ENCODE measurements at regions not wholly inside any gene's neighbourhood (a gene's known extent, or its start where the extent isn't known, plus 50 kb on each side); places are given as distances from the start of the nearest gene placed in this dataset.

DNA sequence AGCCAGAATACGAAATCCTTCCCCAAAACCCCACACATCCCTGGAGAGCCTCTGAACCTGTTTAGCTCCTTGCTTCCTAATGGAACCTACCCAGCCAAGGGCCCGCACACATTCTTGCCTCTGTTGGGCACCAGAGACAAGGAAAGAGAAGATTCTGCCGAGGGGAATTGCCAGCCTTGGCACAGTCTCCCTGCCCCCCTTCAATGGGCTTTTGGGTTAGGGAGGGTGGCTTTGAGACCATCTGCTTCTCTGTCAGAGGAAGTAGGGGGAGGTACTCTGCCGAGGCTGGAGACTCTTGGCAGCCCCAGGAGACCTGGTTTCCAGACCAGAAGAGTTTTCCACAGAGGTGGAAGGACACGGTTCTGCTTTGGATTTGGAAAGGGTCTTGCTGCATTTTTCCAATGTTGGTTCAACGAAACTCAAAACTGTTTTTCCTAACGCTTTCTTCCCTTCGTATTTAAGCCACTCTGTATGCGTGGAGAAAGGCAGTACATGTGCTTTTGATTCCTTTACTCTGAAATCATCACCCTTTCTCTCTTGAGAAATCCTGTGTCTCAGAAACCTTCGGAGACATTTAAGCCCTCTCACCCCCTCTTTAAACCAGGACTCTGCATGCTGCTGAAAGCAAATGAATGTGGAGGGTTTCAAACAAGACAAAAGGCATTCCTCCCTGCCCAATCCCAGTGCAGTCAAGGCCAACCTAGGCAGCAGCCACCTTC, 78.8 kb upstream of the PRR23C start:
- TF ChIP-seq EZH2 (IDR thresholded peaks at IDR 0.05; ENCODE audit: borderline replicate concordance, low read depth, low read length, severe bottlenecking) (no peak), CTCF (IDR thresholded peaks at IDR 0.05; ENCODE audit: borderline replicate concordance, extremely low read depth, low read length, poor library complexity, severe bottlenecking) (no peak)

All from DND-41 (cell line).